ENCODE measurements at regions not wholly inside any gene's neighbourhood (a gene's known extent, or its start where the extent isn't known, plus 50 kb on each side); places are given as distances from the start of the nearest gene placed in this dataset.

- TF ChIP-seq EZH2 (IDR thresholded peaks at IDR 0.05; ENCODE audit: low read length, unreplicated experiment): no peak
- no peak for TF ChIP-seq CTCF (conservative IDR thresholded peaks at IDR 0.05; ENCODE audit: low read depth, low read length)
Observed at GRCh38 chr13:61276401-61276800, 139.2 kb downstream of the PCDH20 start.
